Right cardiac atrium (tissue), 5 donors: ENCODE measurements at regions not wholly inside any gene's neighbourhood (a gene's known extent, or its start where the extent isn't known, plus 50 kb on each side); places are given as distances from the start of the nearest gene placed in this dataset.
A peak's percentile ranks its signal among the peaks of the same experiment; 100 is the strongest.
"Not testable (repeated sequence)": the region's sequence is repeated elsewhere in the genome, so short reads cannot be mapped to it uniquely, and the experiment has no call there.

Experiments
- ATAC-seq, 2 donors: fragments of 200-7000 bp; cut with Tn5 transposase; one replicate each; pipeline versions ENCODE4 v1.8.0 to v1.9.1; 2020; ENCODE audit warnings: moderate library complexity in 2 of 2, mild to moderate bottlenecking in 1 of 2
- DNase-seq, 3 donors: peaks; one replicate each; pipeline ENCODE4 v3.0.0-alpha.2; 2020
- H3K27ac ChIP-seq: one replicate; pipeline ENCODE4 v1.5.1; 2013; ENCODE audit warnings: mild to moderate bottlenecking, low read length, control low read depth, moderate library complexity
- H3K27me3 ChIP-seq: one replicate; pipeline ENCODE4 v1.6.1; 2013; ENCODE audit not compliant: control insufficient read depth, insufficient read depth
- H3K4me1 ChIP-seq: one replicate; pipeline ENCODE4 v1.6.1; 2013; ENCODE audit warnings: low read length; ENCODE audit not compliant: control insufficient read depth, insufficient read depth
- H3K4me3 ChIP-seq: one replicate; pipeline ENCODE4 v1.5.1; 2013; ENCODE audit warnings: low read length, control low read depth
- H3K9me3 ChIP-seq: one replicate; pipeline ENCODE4 v1.6.1; 2013; ENCODE audit warnings: low read length; ENCODE audit not compliant: control insufficient read depth
- whole genome bisulfite sequencing: extraction: QIAGEN DNeasy Blood & Tissue Kit; methylation state at CpG from one replicate; pipeline ENCODE4 v1.1.7; 2013; 5-methylcytosine and 5-hydroxymethylcytosine counted together
- intact Hi-C, 4 donors: fragments of 100-400 bp; cut with DNase I; formaldehyde crosslinking; loops; one replicate each; pipeline versions ENCODE4 v1.11.0 to v1.14.0; 2022 to 2023
- donor health status: healthy with polysubstance abuse.
- donor health status: DM: no; HTN: yes; CAD: no.
- donor health status: DM: no; HTN: no; CAD: no.
- donor health status: DM: no; HTN: yes; CAD: no; lungs with severe emphysema.
- donor health status: DM: yes; HTN: yes; CAD: no.

DNA sequence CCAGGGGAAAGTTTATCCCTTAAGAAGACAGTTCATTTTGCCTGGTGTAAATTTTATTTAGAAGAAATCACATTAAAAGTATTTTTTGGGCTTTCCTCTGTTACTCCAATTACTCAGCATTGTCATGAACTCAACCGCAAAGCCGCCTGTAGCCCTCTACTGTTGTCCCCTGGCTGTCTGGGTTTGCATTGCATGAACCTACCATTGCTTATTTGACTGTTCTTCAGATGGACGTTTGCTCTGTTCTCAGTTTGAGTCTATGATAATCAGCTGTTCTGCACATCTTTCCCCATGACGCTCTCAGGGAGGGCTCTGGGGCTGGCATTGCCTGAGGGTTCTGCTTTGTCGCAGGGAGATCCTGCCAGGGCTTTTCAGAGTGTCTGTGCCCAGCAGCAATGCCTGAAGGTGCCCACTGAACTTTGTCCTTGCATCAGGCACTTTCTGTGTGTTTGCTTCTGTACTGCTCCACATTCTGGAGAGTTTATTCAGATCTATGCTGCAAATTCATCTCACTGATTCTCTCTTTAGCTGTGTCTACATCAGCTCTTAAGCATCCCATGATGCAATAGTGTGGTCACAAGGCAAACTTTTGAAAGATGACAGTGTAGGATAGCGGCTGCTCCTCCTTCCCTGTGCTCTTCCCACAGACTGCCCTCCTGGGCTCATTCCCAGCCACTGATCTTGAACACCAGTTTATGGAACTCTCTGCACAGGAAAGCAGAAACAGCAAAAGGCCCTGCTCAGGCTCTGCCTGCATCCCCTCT lies 370.8 kb downstream of the TMEM121 start:
- not testable (repeated sequence) for H3K27me3 ChIP-seq

DNA sequence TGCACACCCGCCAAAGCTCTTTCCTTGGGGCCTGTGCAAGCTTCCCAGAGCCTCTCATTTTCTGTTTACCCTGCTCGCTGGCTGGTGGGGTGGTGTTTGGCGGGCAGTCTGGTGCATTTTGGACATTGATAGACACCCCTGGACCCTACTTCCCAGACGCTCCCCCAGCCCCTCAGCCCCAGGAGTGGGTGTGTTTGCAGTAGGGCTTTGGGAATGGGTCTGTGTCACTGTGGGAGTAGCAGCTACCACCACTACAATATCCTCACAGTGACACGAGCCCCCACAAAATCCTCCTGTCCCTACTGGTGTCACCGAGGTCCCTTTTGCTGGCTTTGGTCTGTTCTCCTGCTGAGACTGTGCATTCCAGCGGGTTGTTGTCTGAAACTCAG lies 371.3 kb downstream of the TMEM121 start:
- 77% methylated on average over 7 of the region's 7 CpGs for WGBS
- DNase-seq (peak; percentile 0 to 18 (median 1)), ATAC-seq (no peak)
- Histone ChIP-seq H3K4me1 (no peaks in the 10 kb centered on the region), H3K4me3 (no peak overlapping the region), H3K27me3 (no peaks in the 10 kb centered on the region), H3K27ac (no peak overlapping the region), H3K9me3 (no peaks in the 10 kb centered on the region)
- intact Hi-C loops, result no loop called here

More for the DNA sequence above, 370.8 kb downstream of the TMEM121 start:
- intact Hi-C loops, H3K4me3 ChIP-seq, ATAC-seq, H3K9me3 ChIP-seq, H3K27ac ChIP-seq, H3K4me1 ChIP-seq: not testable (repeated sequence)
- WGBS, result 56% methylated on average over 6 of the region's 6 CpGs
- DNase-seq, result peak; percentile 0 to 12 (median 1)

DNA sequence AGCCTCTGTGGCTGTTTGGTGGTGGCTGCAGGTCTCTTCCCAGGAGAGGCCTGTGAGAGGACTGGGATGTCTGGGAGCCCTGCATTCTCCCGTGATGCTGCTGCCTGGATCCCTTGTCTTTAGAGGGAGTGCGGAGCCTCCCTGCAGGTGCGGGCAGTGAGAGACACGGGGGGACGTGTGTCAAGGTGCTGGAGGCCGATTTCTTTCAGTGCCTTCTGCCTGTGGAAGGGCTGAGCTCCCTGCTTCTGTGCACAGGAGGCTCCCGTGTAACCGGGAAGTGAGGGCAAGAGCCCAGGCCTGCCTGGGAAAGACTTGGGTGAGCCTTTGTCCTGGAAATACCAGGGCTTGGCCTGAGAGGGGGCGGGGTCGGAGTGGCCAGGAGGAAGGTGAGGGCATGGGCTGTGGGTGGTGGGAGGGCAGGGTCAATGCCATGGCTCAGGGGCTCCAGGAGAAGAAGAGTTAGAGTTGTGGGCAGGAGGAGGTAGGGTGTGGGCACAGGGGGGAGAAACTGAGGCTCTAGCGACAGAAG lies 372.2 kb downstream of the TMEM121 start:
- H3K27ac ChIP-seq, result no peak overlapping the region
- ATAC-seq (no peak), DNase-seq (peak; percentile 2 to 22 (median 9))
- H3K27me3 ChIP-seq, result no peaks in the 10 kb centered on the region
- H3K4me1 ChIP-seq, result no peaks in the 10 kb centered on the region
- intact Hi-C loops, result no loop called here
- no peak overlapping the region for H3K4me3 ChIP-seq
- H3K9me3 ChIP-seq, result no peaks in the 10 kb centered on the region
- WGBS, result 72% methylated on average over 11 of the region's 11 CpGs

DNA sequence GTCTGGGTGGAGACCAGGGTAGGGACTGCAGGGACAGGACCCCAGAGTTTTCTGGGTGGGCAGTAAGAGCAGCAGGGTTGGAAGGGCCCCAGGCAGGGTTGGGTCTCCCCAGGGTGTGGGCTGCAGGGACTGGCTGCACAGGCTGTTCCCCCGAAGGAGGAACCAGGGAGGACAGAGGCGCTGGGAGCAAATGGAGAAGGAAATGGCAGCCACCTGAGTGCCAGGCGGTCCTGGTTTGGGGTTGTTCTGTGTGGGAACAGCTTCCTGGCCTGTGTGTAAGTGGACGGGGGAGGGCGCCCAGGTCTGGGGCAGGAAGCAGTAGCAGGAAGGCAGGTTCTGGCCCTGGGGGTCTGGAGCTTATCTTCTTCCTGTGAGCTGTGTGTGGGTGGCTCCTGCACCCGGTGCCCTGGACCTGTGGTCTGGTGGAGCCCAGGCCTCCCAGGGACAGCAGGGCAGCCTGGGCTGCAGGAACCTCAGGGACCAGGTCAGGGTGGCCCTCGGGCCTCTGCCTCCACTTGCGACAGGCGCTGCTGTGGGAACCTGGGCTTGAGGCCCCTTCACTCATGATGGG lies 372.8 kb downstream of the TMEM121 start:
- ATAC-seq (no peak), DNase-seq (peak; percentile 1 to 51 (median 8))
- H3K9me3 ChIP-seq, result no peaks in the 10 kb centered on the region
- H3K4me1 ChIP-seq, result no peaks in the 10 kb centered on the region
- H3K4me3 ChIP-seq, result no peak overlapping the region
- H3K27me3 ChIP-seq, result no peaks in the 10 kb centered on the region
- H3K27ac ChIP-seq, result no peak overlapping the region
- intact Hi-C loops, result no loop called here
- 70% methylated on average over 9 of the region's 9 CpGs for WGBS

DNA sequence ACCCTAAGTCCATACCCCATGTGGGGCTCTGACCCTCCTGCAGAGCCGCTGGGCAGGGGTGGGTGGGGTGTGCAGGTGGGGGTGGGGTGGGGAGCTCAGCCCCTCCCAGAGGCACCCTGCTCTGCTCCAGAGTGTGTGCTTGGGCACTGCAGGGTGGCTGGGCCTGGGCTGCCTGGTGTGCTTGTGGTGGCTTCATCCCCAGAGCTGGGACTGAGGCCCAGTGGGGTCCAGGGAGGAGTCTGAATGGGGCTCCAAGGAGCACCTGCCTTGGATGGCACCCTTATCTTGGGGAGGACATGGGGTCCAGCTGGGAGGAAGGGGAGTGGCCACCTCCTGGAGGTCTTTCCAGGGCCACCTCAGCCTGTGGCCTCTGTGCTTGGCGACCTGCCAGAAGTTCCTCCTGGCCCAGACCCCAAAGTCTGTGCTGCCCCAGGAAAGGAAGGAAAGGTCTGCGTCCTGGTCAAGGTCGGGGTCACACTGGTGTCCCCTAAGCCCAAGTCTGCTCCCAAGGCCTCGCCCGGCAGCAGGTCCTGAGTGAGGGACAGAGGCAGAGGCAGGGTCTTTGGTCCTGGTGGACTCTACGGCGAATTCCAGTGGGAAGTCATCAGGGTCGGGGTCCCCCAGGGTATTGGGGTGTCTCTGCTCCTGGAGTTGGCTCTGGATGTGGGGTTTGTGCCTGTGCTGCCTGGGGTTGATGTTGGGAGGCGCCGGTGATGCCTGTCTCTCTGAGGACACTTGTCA lies 373.4 kb downstream of the TMEM121 start:
- intact Hi-C loops, result no loop called here
- no peak for ATAC-seq
- no peaks in the 10 kb centered on the region for H3K4me1 ChIP-seq
- no peak overlapping the region for H3K27ac ChIP-seq
- peak; percentile 10 to 29 (median 25) for DNase-seq
- H3K4me3 ChIP-seq, result no peak overlapping the region
- no peaks in the 10 kb centered on the region for H3K27me3 ChIP-seq
- no peaks in the 10 kb centered on the region for H3K9me3 ChIP-seq
- 74% methylated on average over 11 of the region's 11 CpGs for WGBS

DNA sequence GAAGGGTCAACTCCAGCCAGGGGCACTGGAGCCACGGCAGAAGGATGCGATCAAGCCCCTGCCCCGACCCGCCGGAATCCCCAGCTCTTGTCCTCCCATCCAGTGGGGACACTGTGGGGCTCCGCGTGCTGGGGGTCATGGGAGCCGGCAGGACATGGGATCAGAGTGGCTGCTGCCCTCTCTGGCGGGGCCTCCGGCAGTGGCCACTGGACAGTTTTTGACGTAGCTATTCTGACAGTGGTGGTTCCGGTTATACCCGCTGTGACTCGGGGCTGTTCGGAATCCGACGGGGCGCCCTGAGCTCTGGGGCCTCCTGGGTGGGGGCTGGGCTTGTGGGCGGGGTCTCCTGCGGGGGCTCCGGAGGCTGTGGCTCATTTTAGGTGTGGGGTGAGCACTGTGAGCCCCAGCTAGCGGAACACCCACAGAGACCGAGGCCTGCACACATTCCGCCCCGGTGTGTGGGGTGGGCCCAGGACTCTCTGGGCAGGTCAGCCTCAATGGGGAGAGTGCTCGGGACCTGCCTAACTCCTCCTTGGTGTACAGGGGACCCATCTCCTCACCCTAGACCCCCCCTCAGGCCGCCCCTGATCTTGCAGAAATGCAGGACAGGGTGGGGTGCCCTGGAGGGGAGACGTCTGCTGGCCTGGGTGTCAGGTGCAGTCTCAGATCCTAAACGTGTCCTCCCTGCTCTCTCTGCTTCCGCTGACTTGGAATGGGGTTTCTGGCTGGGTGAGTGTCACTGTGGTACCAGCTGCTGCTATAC lies 374.2 kb downstream of the TMEM121 start:
- no peaks in the 10 kb centered on the region for H3K9me3 ChIP-seq
- intact Hi-C loops, result no loop called here
- DNase-seq (peak in 2 of 3 donors; percentile 28 to 45), ATAC-seq (no peak)
- H3K4me3 ChIP-seq, result no peak overlapping the region
- H3K27ac ChIP-seq, result no peak overlapping the region
- WGBS, result 81% methylated on average over 30 of the region's 30 CpGs
- no peaks in the 10 kb centered on the region for H3K27me3 ChIP-seq
- H3K4me1 ChIP-seq, result no peaks in the 10 kb centered on the region

DNA sequence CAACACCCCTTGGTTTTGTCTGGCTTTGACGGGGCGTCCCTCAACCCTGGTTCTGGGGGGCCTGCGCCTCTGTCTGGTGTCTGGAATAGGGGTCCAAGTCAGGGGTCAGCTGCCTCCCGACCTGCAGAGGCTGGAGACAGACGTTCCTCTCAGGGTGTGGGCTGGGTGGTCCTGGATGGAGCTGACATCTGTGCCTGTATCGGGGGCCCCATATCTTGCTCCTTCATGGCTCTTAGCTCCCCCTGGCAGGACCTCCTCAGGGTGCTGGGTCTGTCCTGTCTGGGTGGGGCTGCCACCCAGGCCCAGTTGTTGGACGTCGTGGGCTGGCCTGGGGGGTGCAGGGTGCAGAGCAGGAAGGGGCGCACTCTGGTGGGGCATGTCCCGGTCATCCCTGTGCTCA lies 374.8 kb downstream of the TMEM121 start:
- Histone ChIP-seq H3K9me3 (no peaks in the 10 kb centered on the region), H3K27me3 (no peaks in the 10 kb centered on the region), H3K4me1 (no peaks in the 10 kb centered on the region), H3K27ac (no peak overlapping the region), H3K4me3 (no peak overlapping the region)
- intact Hi-C loops, result no loop called here
- ATAC-seq (no peak), DNase-seq (peak in 1 of 3 donors; percentile 20)
- WGBS, result 75% methylated on average over 10 of the region's 10 CpGs

DNA sequence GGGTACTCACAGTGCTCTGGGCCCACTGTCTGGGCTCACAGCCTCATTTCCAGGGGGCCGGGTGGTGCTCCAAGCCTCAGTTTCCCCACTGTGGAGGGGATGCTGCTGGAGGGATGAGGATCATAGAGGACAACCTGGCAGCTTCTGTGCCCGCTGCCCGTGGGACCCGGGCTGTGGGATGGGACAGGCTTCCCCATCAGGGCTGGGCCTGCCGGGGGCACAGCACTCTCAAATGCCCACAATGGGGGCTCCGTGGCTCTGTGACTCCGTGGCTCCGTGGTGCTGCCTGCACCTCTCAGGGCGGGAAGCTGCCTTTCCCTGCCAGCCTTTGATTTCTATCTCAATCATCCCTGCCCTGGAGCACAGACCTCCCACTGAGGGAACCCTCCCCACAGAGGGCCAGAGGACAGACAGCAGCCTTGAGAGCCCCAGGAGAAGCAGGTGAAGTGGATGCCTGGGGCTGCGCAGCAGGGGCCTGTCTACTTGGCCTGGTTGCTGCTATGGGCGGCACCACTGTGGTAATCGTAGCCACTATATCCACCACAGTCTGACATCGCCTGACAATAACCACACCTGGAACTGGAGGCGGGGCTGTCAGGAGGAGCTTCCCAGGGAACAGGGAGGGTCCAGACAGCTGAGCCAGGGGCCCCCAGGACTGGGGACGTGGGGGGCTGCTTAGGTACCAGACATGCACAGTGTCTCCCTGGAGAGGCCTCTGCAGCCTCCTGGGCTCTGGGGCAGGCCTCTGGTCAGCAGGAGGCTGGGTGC lies 375.9 kb downstream of the TMEM121 start:
- H3K27ac ChIP-seq, result no peak overlapping the region
- intact Hi-C loops, result no loop called here
- no peaks in the 10 kb centered on the region for H3K9me3 ChIP-seq
- no peaks in the 10 kb centered on the region for H3K27me3 ChIP-seq
- H3K4me1 ChIP-seq, result no peaks in the 10 kb centered on the region
- DNase-seq (peak in 1 of 3 donors; percentile 5), ATAC-seq (no peak)
- no peak overlapping the region for H3K4me3 ChIP-seq
- WGBS, result 77% methylated on average over 15 of the region's 15 CpGs

DNA sequence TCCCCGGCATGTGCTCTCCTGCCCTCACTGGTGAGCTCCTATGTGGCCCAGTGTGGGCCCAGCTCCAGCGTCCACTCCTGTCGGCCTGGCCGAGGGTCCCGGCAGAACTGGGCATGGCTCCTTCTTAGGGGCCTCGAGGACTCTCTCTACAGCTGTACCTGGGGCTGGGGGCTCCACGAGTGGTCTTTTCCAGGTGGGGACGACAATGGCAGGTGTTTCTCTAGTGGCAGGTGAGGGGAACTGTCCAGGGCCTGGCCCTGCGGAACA lies 376.4 kb downstream of the TMEM121 start:
- DNase-seq, result peak in 1 of 3 donors; percentile 21

DNA sequence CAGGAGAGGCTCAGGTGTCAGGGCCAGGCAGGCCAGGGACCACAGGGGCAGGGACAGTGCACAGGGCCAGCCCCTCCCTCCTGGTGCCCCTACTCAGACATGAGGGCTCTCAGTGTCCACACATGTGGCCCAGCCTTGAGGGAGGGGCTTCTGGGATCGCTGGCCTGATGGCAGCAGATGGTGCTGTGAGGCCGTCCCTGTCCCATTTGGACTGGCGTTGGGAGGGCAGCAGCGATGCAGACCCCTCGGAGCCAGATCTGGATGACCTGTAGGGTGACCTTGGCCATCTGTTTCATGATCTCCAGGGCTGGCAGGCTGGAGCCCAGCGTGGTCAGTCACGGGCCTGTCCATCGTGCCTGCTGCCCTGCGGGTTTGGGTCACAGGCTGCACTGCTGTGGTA lies 377.6 kb downstream of the TMEM121 start:
- WGBS, result 85% methylated on average over 9 of the region's 9 CpGs
- no peaks in the 10 kb centered on the region for H3K27me3 ChIP-seq
- no peak overlapping the region for H3K4me3 ChIP-seq
- intact Hi-C loops, result loop anchor here in 1 of 4 donors (2.0 kb wide), 1 partner anchor 15 kb away; no protein-coding TSS in a partner anchor
- no peak for ATAC-seq
- peak in 1 of 3 donors; percentile 30 for DNase-seq
- no peak overlapping the region for H3K27ac ChIP-seq
- H3K9me3 ChIP-seq, result no peaks in the 10 kb centered on the region
- H3K4me1 ChIP-seq, result no peaks in the 10 kb centered on the region

More for the DNA sequence above, 376.4 kb downstream of the TMEM121 start:
- ATAC-seq, H3K27me3 ChIP-seq, H3K4me3 ChIP-seq, H3K27ac ChIP-seq, intact Hi-C loops, H3K9me3 ChIP-seq, H3K4me1 ChIP-seq: not testable (repeated sequence)
- WGBS, result 65% methylated on average over 7 of the region's 9 CpGs
